ENCODE measurements at regions not wholly inside any gene's neighbourhood (a gene's known extent, or its start where the extent isn't known, plus 50 kb on each side); places are given as distances from the start of the nearest gene placed in this dataset.

DNA sequence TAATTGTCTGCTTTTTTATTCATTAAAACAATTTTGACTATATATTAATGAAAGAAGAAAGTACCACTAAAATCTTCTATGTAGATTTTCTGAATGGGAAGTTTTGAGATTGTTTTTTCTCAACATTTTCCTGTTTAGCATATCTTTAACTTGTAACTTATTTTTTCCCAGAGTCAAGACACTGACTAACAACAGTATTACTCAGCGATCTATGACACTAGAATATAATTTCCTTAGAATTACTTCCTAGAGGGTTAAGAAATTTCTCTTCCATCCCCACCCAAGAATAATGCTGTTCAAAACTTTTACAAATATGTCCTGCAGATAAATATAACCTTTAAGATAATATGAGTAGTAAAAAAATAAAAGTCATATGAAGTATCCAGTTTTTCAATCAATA is 218.2 kb upstream of the NR5A2 start:
- no peaks in the 10 kb centered on the region for H3K4me1 ChIP-seq (ENCODE audit: control insufficient read depth, insufficient read depth, low read length)
- H3K9me3 ChIP-seq (ENCODE audit: control insufficient read depth, insufficient read depth, low read depth, low read length) = no peaks in the 10 kb centered on the region
- no peak overlapping the region for H3K4me3 ChIP-seq (ENCODE audit: low read depth, low read length)
- TF ChIP-seq ZNF629 (tag by site-specific recombination; IDR thresholded peaks at IDR 0.05) (no peak), ZNF701 (tag by site-specific recombination; IDR thresholded peaks at IDR 0.05) (no peak), ZNF423 (tag by site-specific recombination; IDR thresholded peaks at IDR 0.05) (no peak)
- no peak overlapping the region for H3K27ac ChIP-seq (ENCODE audit: extremely low read depth, low read depth, low read length)
- ChIA-PET POLR2A (no interaction called here), CTCF (no interaction called here)
- H3K36me3 ChIP-seq (ENCODE audit: control insufficient read depth in 2 of 2, insufficient read depth in 1 of 2, low read length in 2 of 2) = no peaks in the 10 kb centered on the region

DNA sequence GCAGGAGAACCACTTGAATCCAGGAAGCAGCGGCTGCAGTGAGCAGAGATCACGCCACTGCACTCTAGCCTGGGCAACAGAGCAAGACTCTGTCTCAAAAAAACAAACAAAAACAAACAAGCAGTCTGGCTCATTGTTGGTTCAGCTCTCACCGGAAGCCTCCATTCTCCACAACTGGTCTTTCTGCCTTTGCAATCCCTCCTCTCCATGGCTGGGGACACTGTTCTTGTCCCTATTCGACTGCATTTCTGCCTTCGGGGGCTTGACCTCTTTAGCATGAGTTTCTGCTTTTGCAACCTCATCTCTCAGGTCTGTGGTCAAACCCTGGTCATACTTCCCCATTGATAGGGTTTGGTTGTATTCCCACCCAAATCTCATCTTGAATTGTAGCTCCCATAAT is 216.3 kb upstream of the NR5A2 start:
- H3K9me3 ChIP-seq (ENCODE audit: control insufficient read depth, insufficient read depth, low read depth, low read length) = no peaks in the 10 kb centered on the region
- TF ChIP-seq HOXD13 (CRISPR knock-in tag; IDR thresholded peaks at IDR 0.05; ENCODE audit: borderline replicate concordance) = no peak
- TF ChIP-seq ZNF626 (tag by site-specific recombination; IDR thresholded peaks at IDR 0.05) = no peak
- TF ChIP-seq, protein P1, sequence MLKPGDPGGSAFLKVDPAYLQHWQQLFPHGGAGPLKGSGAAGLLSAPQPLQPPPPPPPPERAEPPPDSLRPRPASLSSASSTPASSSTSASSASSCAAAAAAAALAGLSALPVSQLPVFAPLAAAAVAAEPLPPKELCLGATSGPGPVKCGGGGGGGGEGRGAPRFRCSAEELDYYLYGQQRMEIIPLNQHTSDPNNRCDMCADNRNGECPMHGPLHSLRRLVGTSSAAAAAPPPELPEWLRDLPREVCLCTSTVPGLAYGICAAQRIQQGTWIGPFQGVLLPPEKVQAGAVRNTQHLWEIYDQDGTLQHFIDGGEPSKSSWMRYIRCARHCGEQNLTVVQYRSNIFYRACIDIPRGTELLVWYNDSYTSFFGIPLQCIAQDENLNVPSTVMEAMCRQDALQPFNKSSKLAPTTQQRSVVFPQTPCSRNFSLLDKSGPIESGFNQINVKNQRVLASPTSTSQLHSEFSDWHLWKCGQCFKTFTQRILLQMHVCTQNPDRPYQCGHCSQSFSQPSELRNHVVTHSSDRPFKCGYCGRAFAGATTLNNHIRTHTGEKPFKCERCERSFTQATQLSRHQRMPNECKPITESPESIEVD (tag by site-specific recombination; IDR thresholded peaks at IDR 0.05) = no peak
- no peak for TF ChIP-seq ZNF169 (tag by site-specific recombination; IDR thresholded peaks at IDR 0.05)
- no peak for TF ChIP-seq ZNF10 (tag by site-specific recombination; IDR thresholded peaks at IDR 0.05)
- no peak for TF ChIP-seq YY2 (tag by site-specific recombination; IDR thresholded peaks at IDR 0.05)
- TF ChIP-seq EGR2 (tag by site-specific recombination; IDR thresholded peaks at IDR 0.05; ENCODE audit: low read depth) = no peak
- no peak for TF ChIP-seq ZFP37 (tag by site-specific recombination; IDR thresholded peaks at IDR 0.05)
- no peak for TF ChIP-seq HOXA7 (CRISPR knock-in tag; IDR thresholded peaks at IDR 0.05; ENCODE audit: borderline replicate concordance)
- TF ChIP-seq, protein P2, sequence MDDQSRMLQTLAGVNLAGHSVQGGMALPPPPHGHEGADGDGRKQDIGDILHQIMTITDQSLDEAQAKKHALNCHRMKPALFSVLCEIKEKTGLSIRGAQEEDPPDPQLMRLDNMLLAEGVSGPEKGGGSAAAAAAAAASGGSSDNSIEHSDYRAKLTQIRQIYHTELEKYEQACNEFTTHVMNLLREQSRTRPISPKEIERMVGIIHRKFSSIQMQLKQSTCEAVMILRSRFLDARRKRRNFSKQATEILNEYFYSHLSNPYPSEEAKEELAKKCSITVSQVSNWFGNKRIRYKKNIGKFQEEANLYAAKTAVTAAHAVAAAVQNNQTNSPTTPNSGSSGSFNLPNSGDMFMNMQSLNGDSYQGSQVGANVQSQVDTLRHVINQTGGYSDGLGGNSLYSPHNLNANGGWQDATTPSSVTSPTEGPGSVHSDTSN (CRISPR knock-in tag; IDR thresholded peaks at IDR 0.05) = no peak
- no peak for TF ChIP-seq ZNF544 (tag by site-specific recombination; IDR thresholded peaks at IDR 0.05)
- H3K27ac ChIP-seq (ENCODE audit: extremely low read depth, low read depth, low read length) = no peak overlapping the region
- no peaks in the 10 kb centered on the region for H3K36me3 ChIP-seq (ENCODE audit: control insufficient read depth in 2 of 2, insufficient read depth in 1 of 2, low read length in 2 of 2)
- CTCF ChIA-PET = interaction anchor here (0.6 kb wide), 1 partner anchor 1008 kb away, joined by 3 read pairs; no protein-coding TSS in a partner anchor
- no peaks in the 10 kb centered on the region for H3K4me1 ChIP-seq (ENCODE audit: control insufficient read depth, insufficient read depth, low read length)
- POLR2A ChIA-PET = no interaction called here
- no peak overlapping the region for H3K4me3 ChIP-seq (ENCODE audit: low read depth, low read length)

DNA sequence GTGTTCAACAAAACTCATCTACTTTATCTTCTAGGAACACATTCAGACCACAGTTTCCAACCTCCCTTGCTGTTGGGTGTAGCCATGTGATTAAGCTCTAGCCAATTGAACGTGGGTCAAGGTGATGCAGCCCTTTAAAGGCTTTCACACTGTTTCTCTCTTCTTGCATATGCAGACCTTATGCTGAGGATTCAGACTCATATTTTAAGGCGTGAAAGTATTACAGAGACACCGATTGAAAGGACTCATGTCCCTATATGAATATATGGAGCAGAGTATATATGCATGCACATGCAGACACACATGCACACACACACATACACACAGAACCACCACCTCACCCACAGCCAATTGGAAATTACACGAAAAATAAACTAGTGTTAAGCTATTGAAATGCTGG is 214.3 kb upstream of the NR5A2 start:
- ChIA-PET CTCF (interaction anchor here (1.1 kb wide), 1 partner anchor 701 kb away, joined by 3 read pairs; no protein-coding TSS in a partner anchor), POLR2A (no interaction called here)
- Histone ChIP-seq H3K27ac (ENCODE audit: extremely low read depth, low read depth, low read length) (no peak overlapping the region), H3K36me3 (ENCODE audit: control insufficient read depth in 2 of 2, insufficient read depth in 1 of 2, low read length in 2 of 2) (no peaks in the 10 kb centered on the region), H3K4me1 (ENCODE audit: control insufficient read depth, insufficient read depth, low read length) (no peaks in the 10 kb centered on the region), H3K4me3 (ENCODE audit: low read depth, low read length) (no peak overlapping the region), H3K9me3 (ENCODE audit: control insufficient read depth, insufficient read depth, low read depth, low read length) (no peaks in the 10 kb centered on the region)
- TF ChIP-seq, protein P3, sequence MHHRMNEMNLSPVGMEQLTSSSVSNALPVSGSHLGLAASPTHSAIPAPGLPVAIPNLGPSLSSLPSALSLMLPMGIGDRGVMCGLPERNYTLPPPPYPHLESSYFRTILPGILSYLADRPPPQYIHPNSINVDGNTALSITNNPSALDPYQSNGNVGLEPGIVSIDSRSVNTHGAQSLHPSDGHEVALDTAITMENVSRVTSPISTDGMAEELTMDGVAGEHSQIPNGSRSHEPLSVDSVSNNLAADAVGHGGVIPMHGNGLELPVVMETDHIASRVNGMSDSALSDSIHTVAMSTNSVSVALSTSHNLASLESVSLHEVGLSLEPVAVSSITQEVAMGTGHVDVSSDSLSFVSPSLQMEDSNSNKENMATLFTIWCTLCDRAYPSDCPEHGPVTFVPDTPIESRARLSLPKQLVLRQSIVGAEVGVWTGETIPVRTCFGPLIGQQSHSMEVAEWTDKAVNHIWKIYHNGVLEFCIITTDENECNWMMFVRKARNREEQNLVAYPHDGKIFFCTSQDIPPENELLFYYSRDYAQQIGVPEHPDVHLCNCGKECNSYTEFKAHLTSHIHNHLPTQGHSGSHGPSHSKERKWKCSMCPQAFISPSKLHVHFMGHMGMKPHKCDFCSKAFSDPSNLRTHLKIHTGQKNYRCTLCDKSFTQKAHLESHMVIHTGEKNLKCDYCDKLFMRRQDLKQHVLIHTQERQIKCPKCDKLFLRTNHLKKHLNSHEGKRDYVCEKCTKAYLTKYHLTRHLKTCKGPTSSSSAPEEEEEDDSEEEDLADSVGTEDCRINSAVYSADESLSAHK (tag by site-specific recombination; IDR thresholded peaks at IDR 0.05) = no peak
- TF ChIP-seq, protein P4, sequence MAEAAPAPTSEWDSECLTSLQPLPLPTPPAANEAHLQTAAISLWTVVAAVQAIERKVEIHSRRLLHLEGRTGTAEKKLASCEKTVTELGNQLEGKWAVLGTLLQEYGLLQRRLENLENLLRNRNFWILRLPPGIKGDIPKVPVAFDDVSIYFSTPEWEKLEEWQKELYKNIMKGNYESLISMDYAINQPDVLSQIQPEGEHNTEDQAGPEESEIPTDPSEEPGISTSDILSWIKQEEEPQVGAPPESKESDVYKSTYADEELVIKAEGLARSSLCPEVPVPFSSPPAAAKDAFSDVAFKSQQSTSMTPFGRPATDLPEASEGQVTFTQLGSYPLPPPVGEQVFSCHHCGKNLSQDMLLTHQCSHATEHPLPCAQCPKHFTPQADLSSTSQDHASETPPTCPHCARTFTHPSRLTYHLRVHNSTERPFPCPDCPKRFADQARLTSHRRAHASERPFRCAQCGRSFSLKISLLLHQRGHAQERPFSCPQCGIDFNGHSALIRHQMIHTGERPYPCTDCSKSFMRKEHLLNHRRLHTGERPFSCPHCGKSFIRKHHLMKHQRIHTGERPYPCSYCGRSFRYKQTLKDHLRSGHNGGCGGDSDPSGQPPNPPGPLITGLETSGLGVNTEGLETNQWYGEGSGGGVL (tag by site-specific recombination; IDR thresholded peaks at IDR 0.05) = no peak
- TF ChIP-seq ZFP69B (tag by site-specific recombination; IDR thresholded peaks at IDR 0.05) (no peak), ZNF623 (tag by site-specific recombination; IDR thresholded peaks at IDR 0.05) (no peak), HOXA7 (CRISPR knock-in tag; IDR thresholded peaks at IDR 0.05; ENCODE audit: borderline replicate concordance) (no peak), ZNF792 (tag by site-specific recombination; IDR thresholded peaks at IDR 0.05) (no peak), ZNF433 (tag by site-specific recombination; IDR thresholded peaks at IDR 0.05; ENCODE audit: low read depth) (no peak), ZNF473 (tag by site-specific recombination; IDR thresholded peaks at IDR 0.05) (no peak), ZNF404 (tag by site-specific recombination; IDR thresholded peaks at IDR 0.05) (no peak), ZNF48 (tag by site-specific recombination; IDR thresholded peaks at IDR 0.05) (no peak), ZNF670 (tag by site-specific recombination; IDR thresholded peaks at IDR 0.05; ENCODE audit: low read depth) (no peak)
- TF ChIP-seq, protein P5, sequence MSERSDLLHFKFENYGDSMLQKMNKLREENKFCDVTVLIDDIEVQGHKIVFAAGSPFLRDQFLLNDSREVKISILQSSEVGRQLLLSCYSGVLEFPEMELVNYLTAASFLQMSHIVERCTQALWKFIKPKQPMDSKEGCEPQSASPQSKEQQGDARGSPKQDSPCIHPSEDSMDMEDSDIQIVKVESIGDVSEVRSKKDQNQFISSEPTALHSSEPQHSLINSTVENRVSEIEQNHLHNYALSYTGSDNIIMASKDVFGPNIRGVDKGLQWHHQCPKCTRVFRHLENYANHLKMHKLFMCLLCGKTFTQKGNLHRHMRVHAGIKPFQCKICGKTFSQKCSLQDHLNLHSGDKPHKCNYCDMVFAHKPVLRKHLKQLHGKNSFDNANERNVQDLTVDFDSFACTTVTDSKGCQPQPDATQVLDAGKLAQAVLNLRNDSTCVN (tag by site-specific recombination; optimal IDR thresholded peaks at IDR 0.05) = no peak

Measured in HEK293 (cell line).